K562 (cell line): ENCODE measurements at regions not wholly inside any gene's neighbourhood (a gene's known extent, or its start where the extent isn't known, plus 50 kb on each side); places are given as distances from the start of the nearest gene placed in this dataset.

Experiments
- CBX1 ChIP-seq: sonication (generic); IDR thresholded peaks from 2 replicates; pipeline ENCODE4 v1.6.1; 2016; ENCODE audit warnings: antibody characterized with exemption, low read depth, mild to moderate bottlenecking
- CEBPB ChIP-seq: fragments of 450-650 bp; IDR thresholded peaks from 2 replicates; pipeline ENCODE4 v1.6.1; 2016; ENCODE audit warnings: missing genetic modification characterization, missing compliant biosample characterization
- CHD4 ChIP-seq: fragments of 200-600 bp; sonication (generic); IDR thresholded peaks from 3 replicates; pipeline ENCODE4 v1.6.1; 2012; ENCODE audit warnings: low read depth, mild to moderate bottlenecking, mixed read lengths, low read length, inconsistent platforms; ENCODE audit not compliant: insufficient read depth, insufficient replicate concordance, poor library complexity, severe bottlenecking
- CHD7 ChIP-seq: fragments of 200-600 bp; sonication (generic); IDR thresholded peaks from one replicate; pipeline ENCODE4 v1.6.1; 2012; ENCODE audit warnings: mild to moderate bottlenecking, low read depth, low read length, inconsistent platforms
- EHMT2 ChIP-seq: fragments of 450-650 bp; IDR thresholded peaks from 2 replicates; pipeline ENCODE4 v1.6.1; 2018; ENCODE audit warnings: antibody characterized with exemption
- HMG20A ChIP-seq: fragments of 450-650 bp; formaldehyde crosslinking; conservative IDR thresholded peaks from 2 replicates; pipeline ENCODE4 v1.4.0; 2020; ENCODE audit warnings: mild to moderate bottlenecking, mixed read lengths
- HNRNPLL ChIP-seq: fragments of 200-400 bp; formaldehyde crosslinking; IDR thresholded peaks from 2 replicates; pipeline ENCODE4 v1.6.1; 2017; ENCODE audit warnings: low read length, low read depth, mild to moderate bottlenecking; ENCODE audit not compliant: poor library complexity, severe bottlenecking
- HNRNPUL1 ChIP-seq: fragments of 200-400 bp; formaldehyde crosslinking; IDR thresholded peaks from 2 replicates; pipeline ENCODE4 v1.6.1; 2017; ENCODE audit warnings: low read length
- KDM5B ChIP-seq: fragments of 200-600 bp; sonication (generic); IDR thresholded peaks from 2 replicates; pipeline ENCODE4 v1.6.1; 2012; ENCODE audit warnings: low read depth, mild to moderate bottlenecking, moderate library complexity, low read length, control low read depth, inconsistent platforms; ENCODE audit not compliant: insufficient replicate concordance
- KLF1 ChIP-seq: fragments of 450-650 bp; IDR thresholded peaks from 2 replicates; pipeline ENCODE4 v1.6.1; 2016; ENCODE audit warnings: missing genetic modification characterization, missing compliant biosample characterization
- MYNN ChIP-seq, 2 experiments: sonication (generic); formaldehyde crosslinking in 1 of 2; IDR thresholded peaks; 2 replicates each; pipeline versions ENCODE4 v1.5.0 to v1.6.1; 2016 to 2020; ENCODE audit warnings: antibody characterized with exemption in 1 of 2, missing genetic modification reagents in 1 of 2
- RB1 ChIP-seq: fragments of 450-650 bp; IDR thresholded peaks from 2 replicates; pipeline ENCODE4 v1.6.1; 2017; ENCODE audit warnings: low read depth, mild to moderate bottlenecking
- RBM34 ChIP-seq: fragments of 200-400 bp; formaldehyde crosslinking; IDR thresholded peaks from 2 replicates; pipeline ENCODE4 v1.6.1; 2018; ENCODE audit warnings: low read length, borderline replicate concordance; ENCODE audit not compliant: insufficient read depth
- SLC30A9 ChIP-seq: fragments of 250-450 bp; sonication (Bioruptor Pico); IDR thresholded peaks from 2 replicates; pipeline ENCODE4 v1.8.0; 2022; ENCODE audit warnings: mild to moderate bottlenecking, moderate library complexity
- SMARCA4 ChIP-seq: fragments of 450-650 bp; IDR thresholded peaks from 2 replicates; pipeline ENCODE4 v1.6.1; 2016
- SRF ChIP-seq, 2 experiments: fragments of 250-450, 450-650 bp in 1 of 2; sonication (Bioruptor Pico) in 1 of 2; sonication (generic) in 1 of 2; formaldehyde crosslinking; IDR thresholded peaks; 2 replicates each; pipeline versions ENCODE4 v1.5.0 to v1.5.1; 2020 to 2022; ENCODE audit warnings: mild to moderate bottlenecking in 1 of 2, missing genetic modification reagents in 1 of 2
- TEAD2 ChIP-seq: fragments of 450-650 bp; IDR thresholded peaks from 2 replicates; pipeline ENCODE4 v1.6.1; 2016; ENCODE audit warnings: missing genetic modification characterization, control low read depth, missing compliant biosample characterization
- ZZZ3 ChIP-seq: fragments of 450-650 bp; IDR thresholded peaks from 2 replicates; pipeline ENCODE4 v1.6.1; 2016; ENCODE audit warnings: antibody characterized with exemption, mild to moderate bottlenecking, moderate library complexity

DNA sequence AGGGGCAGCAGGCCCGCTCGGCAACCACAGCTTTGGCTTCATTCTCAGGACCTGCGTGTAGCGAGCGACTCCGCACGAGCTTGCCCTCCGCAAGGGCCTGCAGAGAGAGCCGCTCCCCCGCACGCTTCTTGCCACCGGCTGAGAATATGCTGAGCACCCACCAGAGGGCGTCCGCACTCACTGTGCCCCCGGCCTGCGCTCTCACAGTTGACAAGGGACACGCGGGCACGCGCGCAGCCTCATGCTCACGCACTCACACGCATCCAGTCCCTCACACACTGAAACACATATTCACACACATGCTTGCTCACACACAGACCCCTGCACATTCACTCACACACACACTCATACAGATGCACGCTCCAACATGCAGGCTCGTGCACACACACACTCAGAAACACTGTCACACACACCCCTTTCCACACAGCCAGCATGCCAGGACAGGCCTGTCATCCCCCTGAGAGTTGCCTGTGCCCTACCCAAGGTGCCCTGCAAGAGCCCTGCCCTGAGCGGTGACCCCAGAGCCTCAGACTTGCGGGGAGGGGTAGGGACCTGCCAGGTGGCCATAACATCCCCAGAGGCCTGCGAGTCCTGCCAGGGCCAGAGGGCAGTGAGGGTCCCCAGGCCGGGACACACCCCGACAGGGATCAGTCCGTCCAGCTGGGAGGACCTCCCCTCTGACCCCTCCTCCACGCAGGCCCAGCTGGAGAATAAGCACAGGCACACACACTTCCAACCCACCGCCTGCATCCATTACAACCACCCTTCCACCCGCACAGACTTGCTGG, 174.1 kb downstream of the BMP7 start (continued):
- TF ChIP-seq KDM5B: no peak
- no peak for TF ChIP-seq CHD4
- no peak for TF ChIP-seq HMG20A (CRISPR knock-in tag)
- peak; percentile 23 for TF ChIP-seq HNRNPLL
- no peak for TF ChIP-seq SLC30A9
- TF ChIP-seq RB1: peak; percentile 22; the same call in 1 of the 2 replicates
- no peak for TF ChIP-seq KLF1 (tag)
- TF ChIP-seq RBM34: no peak
- no peak for TF ChIP-seq SRF (CRISPR knock-in tag; IDR thresholded peaks at IDR 0.05)
- TF ChIP-seq SMARCA4: no peak
- no peak for TF ChIP-seq HNRNPUL1
- no peak for TF ChIP-seq EHMT2
- TF ChIP-seq ZZZ3: no peak
- no peak for TF ChIP-seq CHD7
- no peak for TF ChIP-seq CEBPB
- TF ChIP-seq MYNN (IDR thresholded peaks at IDR 0.05): peak; percentile 72; the same call in 1 of the 2 replicates
- TF ChIP-seq MYNN (CRISPR knock-in tag; IDR thresholded peaks at IDR 0.05): no peak
- TF ChIP-seq CBX1: no peak
- TF ChIP-seq TEAD2: no peak
